Right lung (tissue), 2 donors: ENCODE measurements at regions not wholly inside any gene's neighbourhood (a gene's known extent, or its start where the extent isn't known, plus 50 kb on each side); places are given as distances from the start of the nearest gene placed in this dataset.
"Not testable (repeated sequence)": the region's sequence is repeated elsewhere in the genome, so short reads cannot be mapped to it uniquely, and the experiment has no call there.

Experiments used
- DNase-seq, 2 donors: peaks; one replicate each; pipeline ENCODE4 v3.0.0-alpha.2; 2013

DNA sequence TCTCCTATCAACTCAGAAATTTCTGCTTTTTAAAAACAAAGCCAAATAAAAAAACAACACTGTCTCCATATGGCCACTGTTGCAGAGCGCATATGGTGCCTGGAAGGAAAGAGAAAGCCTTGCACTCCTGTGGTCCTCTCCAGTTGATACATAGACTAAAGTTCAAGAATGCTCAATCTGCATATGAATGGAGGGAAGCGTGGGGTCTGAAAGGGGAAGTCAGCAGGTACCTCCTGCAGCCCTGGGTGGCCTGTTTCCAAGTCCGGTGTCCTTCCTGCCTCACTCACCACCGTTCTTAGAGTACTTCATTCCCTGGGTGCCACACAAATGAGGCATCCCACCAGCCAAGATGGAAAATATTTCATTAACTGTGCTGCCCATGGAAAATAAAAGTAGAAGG is 138.3 kb upstream of the PALS2 start:
- no peak for DNase-seq

DNA sequence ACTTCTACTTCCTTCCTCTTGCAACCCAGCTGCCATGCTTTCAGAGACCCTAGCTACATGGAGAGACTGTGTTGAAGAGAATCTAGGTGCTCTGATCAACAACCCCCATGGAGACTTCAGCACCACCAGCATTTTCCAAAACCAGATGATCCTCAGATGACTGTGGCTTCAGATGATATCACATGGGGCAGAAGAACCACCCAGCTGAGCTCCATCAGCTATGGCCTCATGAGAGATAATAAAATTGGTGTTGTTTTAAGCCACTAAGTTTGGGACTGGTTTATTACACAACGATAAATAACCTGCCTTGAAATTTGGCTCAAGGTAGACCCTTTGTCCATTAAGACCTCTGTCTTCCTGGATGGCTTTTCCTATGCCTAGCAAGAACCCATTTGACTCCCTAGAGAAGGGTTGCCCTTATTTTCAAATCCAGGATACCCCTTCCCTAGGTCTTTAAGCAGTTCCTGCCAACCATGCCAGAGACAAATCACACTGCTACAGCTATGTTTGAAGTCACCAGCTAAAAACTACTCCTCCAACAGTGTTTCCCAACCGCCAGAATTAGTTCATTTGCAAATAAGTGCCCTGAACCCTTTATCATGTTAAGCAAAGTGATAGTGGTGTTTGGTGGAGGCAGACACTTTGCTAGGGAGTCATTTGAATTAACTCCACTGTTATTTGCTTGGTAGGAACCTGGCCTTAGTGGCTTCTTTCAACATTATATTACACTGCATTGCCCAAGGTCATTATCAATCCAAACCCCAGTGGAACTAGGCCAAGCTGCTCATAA is 136.9 kb upstream of the PALS2 start:
- DNase-seq, result no peak

DNA sequence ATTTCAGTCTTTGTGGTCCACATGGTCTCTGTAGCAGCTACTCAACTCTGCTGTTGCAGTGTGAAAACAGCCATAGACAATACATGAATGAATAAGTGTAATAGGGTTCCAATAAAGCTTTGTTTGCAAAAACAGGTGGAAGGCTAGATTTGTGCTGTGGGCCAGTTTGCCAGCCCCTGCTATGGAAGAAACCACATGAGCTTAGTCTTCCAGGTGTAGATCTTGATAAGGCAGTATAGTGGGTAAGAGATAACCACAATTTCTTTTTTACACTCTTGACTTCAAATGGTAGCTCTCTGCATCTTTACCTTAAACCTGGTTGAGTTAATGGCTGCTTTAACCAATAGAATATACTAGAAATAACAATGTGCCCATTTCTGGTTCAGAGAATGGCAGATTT is 135.0 kb upstream of the PALS2 start:
- DNase-seq, result no peak

DNA sequence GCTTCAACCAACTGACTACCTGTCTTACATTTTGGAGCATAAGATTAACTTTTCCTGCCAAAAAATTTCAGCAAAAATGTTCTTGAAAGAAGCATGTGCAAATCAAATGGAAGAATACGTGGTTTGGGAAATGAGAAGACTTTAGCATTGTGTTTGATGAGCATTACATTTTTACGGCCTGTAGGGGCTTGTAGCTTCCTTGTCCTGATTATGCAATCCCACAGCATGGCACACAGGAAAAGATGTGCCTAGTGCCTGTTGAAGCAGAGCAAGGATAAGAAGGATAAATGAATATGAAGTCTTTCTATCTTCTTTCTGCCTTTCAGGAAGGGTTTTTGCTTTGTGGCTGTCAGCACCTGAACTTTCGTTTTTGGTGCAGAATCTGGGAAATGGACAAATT is 134.1 kb upstream of the PALS2 start:
- DNase-seq, result not testable (repeated sequence)

DNA sequence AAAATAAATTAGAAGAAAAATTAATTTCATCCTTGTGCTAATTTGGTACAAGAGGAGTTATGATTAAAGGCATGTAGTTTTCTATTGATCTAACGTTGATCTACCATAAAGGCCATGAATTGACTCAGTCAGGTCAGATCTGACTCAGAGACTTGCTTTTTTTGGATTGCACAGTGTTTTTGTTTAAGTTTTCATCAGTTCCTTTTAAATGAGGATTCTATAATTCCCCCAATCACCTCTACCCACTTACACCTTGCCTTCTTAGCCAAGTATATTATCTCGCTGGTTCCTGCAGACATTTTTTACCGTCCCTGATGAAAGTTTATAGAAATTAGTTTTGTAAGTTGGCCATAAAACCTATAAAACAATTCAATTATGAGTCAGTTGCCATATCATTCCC is 132.4 kb upstream of the PALS2 start:
- no peak for DNase-seq

DNA sequence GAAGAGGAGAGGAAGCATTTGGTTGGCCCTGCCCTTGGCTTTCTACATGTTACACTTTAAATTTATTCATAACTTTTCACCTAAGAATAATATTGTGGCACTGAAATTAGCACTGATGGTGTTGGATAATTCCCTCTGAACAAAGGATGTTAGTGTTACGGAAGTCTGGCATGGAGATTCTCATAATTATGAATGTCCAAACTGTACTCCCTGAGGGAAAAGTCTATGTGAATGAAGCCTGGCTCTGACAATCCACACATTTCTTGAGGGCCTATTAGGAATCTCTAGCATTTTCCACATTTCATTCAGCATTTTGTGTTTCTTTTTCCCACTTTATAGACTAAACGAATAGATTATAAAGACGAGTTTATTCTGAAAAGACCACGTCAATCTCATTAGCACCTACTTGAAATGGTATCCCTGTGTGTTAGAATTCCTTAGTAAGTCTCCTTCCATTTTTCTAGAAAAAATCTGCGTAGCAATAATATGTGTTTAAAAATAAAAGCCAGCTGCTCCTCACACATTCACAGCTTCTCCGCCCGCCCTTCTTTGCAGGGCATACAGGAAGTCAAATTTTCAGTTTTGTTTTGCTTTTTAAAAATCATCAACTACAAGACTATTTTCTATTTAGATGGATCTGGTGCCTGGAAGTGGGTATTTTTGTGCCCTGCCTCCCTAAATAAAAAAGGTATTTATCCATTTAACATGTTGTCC is 131.8 kb upstream of the PALS2 start:
- peak; percentile 38 to 51 for DNase-seq

DNA sequence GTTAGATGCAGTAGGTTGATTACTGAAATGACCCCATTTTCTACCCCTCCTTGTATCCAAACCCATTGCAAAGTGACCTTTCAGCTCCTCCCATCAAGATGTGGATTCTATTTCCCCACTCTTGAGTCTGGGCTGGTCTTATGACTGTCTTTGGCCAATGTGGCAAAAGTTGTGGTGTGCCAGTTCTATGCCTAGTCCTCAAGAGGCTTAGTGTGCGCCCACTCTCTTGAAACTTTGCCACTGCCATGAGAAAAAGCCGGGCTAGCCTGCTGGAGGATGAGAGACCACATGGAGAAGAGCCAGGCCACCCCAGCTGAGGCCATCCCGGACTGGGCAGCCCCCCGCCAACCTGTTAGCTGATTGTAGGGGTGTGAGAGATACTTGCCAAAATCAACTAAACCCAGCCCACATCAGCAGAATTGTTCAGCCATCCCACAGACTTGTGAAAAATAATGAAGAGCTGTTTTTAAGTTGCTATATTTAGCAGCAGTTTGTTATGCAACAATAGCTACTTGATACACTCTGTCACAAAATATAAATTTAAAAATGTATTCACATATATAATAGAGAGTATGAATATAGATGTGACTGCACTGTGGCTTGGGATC is 131.0 kb upstream of the PALS2 start:
- peak in 1 of 2 donors; percentile 6 for DNase-seq

DNA sequence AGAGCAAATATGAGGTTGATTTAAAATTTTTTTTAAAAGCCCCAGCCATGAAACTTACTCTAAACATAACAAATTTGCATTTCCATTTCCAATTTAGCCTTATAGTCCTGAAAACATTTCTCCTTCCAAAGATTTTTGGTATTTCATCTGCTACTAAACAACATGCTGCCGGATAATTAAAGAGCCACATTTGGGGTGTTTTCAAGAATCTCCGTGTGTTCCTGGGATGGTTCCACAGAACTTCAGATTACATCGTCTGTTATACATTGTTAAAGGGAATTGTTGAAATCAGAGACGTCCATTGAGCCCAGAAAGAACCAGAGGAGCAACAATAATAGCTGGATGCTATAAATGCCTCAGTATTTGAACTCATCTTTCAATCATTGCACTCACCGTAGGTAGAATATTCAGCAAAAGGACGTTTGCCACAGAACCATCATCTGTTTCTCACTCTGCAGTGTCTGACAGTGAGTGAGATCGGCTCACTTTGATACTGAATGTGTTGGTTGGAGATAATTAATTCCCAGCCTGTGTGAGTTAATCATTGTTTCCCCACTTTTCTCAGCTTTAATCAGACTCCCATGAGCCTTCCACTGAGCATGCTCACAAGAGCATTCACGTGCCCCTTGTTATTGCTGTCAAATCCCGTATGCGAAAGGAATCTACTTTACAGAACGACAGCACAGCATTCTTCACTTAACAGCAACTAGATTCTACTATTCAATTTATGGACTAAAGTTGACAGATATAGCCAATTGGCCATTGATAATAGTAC is 128.4 kb upstream of the PALS2 start:
- DNase-seq, result no peak

DNA sequence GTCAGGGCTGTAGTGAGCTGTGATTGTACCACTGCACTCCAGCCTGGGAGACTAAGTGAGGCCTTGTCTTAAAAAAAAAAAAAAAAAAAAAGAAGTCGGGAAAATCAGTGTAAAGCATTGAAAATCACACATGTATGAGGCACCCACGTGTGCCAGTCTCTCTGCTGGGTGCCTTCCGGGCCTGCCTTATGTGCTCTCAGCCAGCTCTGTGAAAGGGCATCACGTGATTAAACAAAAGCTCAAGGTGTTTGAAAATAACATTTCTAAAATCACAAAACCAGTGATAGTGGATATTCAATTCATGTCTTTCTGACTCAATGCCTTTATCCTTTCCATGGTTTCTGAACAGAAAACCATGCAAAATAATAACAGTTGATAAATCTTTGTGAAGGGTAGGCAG is 125.2 kb upstream of the PALS2 start:
- no peak for DNase-seq

DNA sequence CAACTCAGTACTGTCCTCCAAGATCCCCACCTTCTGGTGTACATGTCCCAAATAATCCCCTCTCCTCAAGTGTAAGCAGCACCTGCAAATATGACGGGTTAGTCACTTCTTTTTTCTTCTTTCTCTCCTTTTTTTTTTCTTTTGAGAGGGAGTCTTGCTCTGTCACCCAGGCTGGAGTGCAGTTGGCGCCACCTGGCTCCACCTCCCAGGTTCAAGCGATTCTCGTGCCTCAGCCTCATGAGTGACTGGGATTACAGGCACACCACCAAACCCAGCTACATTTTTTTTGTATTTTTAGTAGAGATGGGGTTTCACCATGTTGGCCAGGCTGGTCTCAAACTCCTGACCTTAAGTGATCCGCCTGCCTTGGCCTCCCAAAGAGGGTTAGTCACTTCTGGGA is 123.8 kb upstream of the PALS2 start:
- DNase-seq, result not testable (repeated sequence)

DNA sequence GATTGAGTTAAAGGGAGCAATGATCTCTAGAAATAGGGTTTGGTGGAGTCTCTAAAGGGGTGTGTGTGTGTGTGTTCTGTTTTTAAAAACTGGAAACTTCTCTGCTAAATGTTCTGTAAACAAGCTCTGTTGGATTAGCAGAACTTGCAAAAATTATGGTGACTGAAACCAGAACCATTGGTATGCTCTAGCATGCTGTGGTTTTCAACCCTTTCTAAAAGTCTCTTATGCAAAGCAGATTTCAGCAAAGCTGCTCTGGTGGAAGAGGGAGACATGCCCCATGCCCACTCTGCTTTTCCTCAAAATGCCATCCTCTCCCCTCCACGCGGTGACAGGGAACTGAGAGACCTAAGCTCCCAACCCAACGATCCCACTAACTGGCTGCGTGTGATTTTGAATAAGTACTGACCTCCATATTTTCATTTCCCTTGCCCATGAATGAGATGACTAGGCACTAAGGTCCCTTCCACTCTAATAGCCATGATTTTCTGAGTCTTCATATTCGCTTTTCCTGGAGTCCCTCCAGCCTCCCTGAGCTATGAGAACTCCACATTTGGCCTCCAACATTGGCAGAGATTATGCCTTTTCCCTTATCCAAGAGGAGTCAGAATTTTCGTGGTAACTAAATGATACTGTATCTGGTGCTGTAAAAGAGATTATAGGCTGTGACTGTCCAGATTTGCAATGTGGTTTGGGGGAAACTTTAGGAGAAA is 117.3 kb upstream of the PALS2 start:
- DNase-seq, result no peak

DNA sequence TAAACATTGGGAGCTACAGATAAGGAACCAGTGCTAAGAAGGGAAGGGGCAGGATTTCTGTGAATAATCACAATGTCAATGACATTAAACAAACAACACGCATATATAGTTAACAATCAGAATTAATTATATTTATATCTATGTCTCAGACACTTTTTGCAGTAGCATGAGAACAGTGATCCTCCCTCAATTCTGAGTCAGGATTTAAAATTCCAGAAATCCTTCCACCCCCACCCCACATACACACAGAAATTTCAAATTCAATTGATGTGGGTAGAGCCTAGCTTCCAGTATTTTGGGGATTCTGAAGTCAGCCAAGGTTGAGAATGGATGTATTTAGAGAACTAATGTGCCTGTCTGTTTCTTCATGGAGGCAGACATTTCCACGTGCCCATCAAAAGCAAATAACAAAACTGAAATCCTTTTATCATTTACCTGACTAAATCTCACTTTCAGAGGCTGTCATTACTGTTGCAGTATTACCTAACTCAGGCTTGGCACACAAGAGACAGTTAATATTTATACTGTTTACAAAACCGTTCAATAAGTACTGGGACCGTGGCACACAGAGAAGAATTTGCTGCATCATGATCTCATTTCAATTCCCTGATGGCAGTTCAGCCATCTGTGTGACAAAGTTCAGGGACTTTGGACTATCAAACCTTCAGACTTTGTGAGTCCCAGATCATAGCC is 116.6 kb upstream of the PALS2 start:
- DNase-seq, result no peak

DNA sequence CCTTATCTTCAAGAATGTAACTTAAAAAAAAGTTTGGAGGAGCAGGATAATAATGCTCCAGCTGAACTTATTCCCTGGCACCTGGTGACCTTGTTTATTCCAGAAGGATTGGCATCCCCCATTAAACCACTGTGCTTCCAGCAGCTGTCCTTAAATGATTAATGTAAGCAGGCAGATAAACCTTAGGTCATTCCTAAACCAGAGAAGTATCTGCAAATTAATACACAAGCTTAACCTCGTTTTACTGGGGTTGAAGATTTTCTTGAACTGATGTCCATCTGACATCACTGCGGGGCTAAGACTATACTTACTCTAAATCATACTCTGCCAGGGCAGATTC is 116.1 kb upstream of the PALS2 start:
- DNase-seq, result no peak

DNA sequence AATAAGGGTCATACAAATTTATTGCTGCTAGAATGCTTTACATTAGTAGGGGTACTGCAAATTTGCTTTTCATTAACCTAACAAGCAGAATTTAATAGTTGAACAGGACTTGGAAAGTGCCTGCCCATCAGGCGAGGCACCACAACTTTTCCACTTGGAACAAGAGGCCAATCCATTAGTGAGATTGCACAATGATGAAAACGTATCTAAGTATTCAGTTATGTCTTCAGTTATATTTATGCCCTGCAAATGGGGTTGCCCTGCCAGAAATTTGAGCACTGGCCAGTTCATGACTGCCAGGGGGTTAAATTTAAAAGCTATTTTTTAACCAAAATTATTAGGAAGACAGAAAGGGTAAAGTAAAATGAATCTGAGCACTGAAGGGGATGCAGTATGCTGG is 111.1 kb upstream of the PALS2 start:
- no peak for DNase-seq

DNA sequence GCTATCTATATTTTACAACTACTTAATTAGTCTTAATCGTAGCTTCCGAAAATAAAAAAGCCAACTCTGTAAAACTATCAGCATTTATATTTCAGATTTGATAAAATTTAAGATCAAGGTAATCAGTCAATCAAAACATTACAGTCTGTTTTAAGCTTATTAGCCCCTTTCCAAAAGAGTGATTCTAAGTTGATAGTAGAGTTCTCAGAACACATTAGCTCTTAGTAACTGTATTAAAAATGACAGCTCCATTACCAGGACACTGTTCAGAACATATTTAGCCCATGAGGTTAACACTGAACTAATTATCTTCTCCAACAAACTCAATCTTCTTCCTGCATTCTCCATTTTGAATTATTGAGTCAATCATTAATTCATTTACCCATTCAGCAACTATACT is 110.3 kb upstream of the PALS2 start:
- DNase-seq, result no peak

DNA sequence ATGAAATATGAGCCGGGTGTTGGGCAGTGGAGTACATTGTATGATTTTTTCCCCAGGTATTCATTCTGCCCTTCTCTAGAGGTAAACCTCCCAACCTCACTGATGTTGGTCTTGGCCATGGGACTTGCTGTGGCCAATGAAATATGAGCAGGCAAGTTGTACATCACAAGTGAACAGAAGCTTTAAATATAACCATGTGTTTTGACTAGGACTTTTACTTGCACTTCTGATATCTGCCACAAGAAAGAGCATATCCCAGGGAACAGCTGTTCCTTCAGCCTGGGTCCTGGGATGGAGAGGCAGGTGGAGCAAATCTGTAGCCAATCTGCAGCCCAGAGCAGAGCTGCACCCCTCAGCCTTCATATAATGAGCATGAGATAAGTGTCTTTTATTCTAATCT is 109.8 kb upstream of the PALS2 start:
- DNase-seq, result no peak

DNA sequence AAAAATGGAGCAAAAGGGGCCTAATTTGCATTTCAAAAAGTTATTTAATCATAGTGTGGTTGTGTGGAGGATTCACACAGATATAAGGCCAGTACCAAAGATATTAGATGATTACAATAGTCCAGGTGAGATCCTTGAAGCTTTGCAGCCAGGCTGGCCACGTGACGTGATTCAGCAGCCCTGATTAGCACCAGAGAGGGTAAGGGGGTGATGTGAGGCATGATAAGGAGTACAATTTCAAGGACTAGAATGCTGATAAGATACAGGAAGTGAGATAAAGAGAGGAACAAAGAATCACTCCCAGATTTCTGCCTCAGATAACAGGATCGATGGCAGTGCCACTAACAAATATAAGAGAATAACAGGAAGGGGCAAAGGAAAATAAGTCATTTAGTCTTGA is 108.4 kb upstream of the PALS2 start:
- DNase-seq, result no peak

DNA sequence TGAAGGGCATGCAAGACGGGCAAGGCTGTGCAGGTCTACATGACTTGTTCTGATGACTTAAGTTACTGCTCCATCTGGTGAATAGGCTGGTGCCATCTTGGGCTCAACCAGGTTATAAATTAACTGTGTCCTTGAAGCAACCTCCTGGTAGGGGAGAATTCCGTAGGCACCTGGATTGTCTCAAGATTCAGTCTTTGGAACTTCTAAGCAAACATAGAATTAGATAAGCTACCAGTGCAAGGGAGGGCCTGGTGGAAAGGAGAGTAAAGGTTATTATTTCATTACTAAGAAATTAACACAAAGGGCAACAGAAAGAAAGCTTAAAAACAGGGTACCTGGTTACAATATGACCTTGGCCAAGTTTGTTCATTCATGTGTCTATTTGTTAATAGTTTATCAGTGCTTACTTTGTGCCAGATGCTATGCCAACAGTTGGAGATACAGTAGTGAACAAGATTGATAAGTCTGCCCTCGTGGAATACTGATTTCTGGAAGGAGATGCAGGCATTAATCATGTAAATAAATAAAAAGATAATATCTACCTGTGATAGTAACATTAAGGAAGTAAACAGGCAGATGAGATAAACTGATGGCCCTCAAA is 107.0 kb upstream of the PALS2 start:
- no peak for DNase-seq

DNA sequence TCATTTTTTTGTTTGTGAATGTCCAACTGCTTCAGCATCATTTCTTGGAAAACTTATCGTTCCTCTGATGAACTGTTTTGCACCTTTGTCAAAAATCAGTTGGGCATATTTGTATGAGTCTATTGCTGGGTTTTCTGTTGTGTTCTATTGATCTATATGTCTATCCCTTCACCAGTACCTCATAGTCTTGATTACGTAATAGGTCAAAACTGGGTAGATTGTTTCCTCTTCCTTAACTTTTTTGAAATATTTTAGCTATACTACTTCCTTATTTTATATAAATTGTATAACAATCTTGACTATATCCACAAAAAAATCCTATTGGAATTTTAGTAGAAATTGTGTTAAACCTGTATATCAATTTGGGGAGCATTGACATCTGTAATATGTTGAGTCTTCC is 104.1 kb upstream of the PALS2 start:
- DNase-seq, result no peak

DNA sequence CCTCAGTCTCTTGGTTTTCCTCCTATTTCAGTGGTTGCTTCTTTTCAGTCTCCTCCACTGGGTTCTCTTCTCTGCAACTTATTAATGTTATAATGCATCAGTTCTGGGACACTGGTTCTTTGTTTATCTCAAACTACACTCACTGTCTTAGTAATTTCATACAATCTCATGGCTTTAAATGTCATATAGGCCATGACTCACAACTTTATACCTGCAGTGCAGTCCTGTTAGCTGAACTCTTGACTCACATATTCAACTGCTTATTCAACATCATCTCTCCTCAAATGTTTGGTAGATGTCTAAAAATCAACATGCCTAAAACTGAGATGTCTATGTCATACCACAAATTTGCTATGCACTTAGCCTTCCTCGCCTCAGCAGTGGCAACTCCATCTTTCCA is 101.2 kb upstream of the PALS2 start:
- DNase-seq, result no peak
